WTC11 (cell line): ENCODE measurements at regions not wholly inside any gene's neighbourhood (a gene's known extent, or its start where the extent isn't known, plus 50 kb on each side); places are given as distances from the start of the nearest gene placed in this dataset.

ENCODE experiments used
- ATAC-seq: fragments of 200-7000 bp; cut with Tn5 transposase; 2 replicates; pipeline ENCODE4 v1.10.0; 2021; ENCODE audit warnings: mild to moderate bottlenecking, moderate library complexity
- CTCF ChIA-PET: fragments of 300-600 bp; sonication (Branson Sonifier 250); formaldehyde crosslinking; loops from one replicate; lab custom pipeline; 2021; ENCODE audit warnings: antibody characterized with exemption; lab: Charles Lee
- POLR2A ChIA-PET: fragments of 350-600 bp; sonication (Branson Sonifier 250); formaldehyde crosslinking; loops from one replicate; lab custom pipeline; 2021; ENCODE audit warnings: antibody characterized with exemption; lab: Charles Lee
- DNase-seq: peaks from one replicate; pipeline ENCODE4 v3.0.0; 2021; ENCODE audit warnings: low spot score
- H3K27ac Mint-ChIP-seq: 2 replicates; pipeline ENCODE4 v1.8.0; 2021; ENCODE audit warnings: mixed read lengths
- H3K27me3 Mint-ChIP-seq: 2 replicates; pipeline ENCODE4 v1.8.0; 2021; ENCODE audit warnings: low read depth, mild to moderate bottlenecking, moderate library complexity, mixed read lengths
- H3K36me3 Mint-ChIP-seq: 2 replicates; pipeline ENCODE4 v1.8.0; 2021; ENCODE audit warnings: mixed read lengths
- H3K4me1 Mint-ChIP-seq: 2 replicates; pipeline ENCODE4 v1.8.0; 2022; ENCODE audit warnings: mixed read lengths
- H3K4me3 Mint-ChIP-seq: 2 replicates; pipeline ENCODE4 v1.8.0; 2021; ENCODE audit warnings: mild to moderate bottlenecking, moderate library complexity, mixed read lengths
- H3K9me3 Mint-ChIP-seq: 2 replicates; pipeline ENCODE4 v1.8.0; 2021; ENCODE audit warnings: mixed read lengths
- ARID4B ChIP-seq: sonication (generic); formaldehyde crosslinking; IDR thresholded peaks from 2 replicates; pipeline ENCODE4 v1.8.0; 2023; ENCODE audit warnings: missing genetic modification reagents, mild to moderate bottlenecking, borderline replicate concordance
- ATF2 ChIP-seq: sonication (generic); formaldehyde crosslinking; IDR thresholded peaks from 2 replicates; pipeline ENCODE4 v1.8.1; 2022; ENCODE audit warnings: low read depth, missing genetic modification reagents, borderline replicate concordance
- ATF6 ChIP-seq: sonication (generic); formaldehyde crosslinking; IDR thresholded peaks from 2 replicates; pipeline ENCODE4 v1.8.1; 2023; ENCODE audit warnings: mild to moderate bottlenecking, missing genetic modification reagents
- E2F1 ChIP-seq: sonication (generic); formaldehyde crosslinking; IDR thresholded peaks from 2 replicates; pipeline ENCODE4 v1.8.0; 2022; ENCODE audit warnings: mild to moderate bottlenecking, missing genetic modification reagents
- ERG ChIP-seq: fragments of 250-450 bp; sonication (Bioruptor Pico); IDR thresholded peaks from 2 replicates; pipeline ENCODE4 v1.8.0; 2021; ENCODE audit warnings: mild to moderate bottlenecking
- FOXJ3 ChIP-seq: sonication (generic); formaldehyde crosslinking; IDR thresholded peaks from 2 replicates; pipeline ENCODE4 v1.9.0; 2021; ENCODE audit warnings: missing genetic modification reagents, mild to moderate bottlenecking, borderline replicate concordance
- FOXK1 ChIP-seq: sonication (generic); formaldehyde crosslinking; IDR thresholded peaks from 2 replicates; pipeline ENCODE4 v1.8.0; 2022; ENCODE audit warnings: mild to moderate bottlenecking, moderate library complexity, missing genetic modification reagents
- GABPB1 ChIP-seq: sonication (generic); formaldehyde crosslinking; IDR thresholded peaks from 2 replicates; pipeline ENCODE4 v1.8.1; 2023; ENCODE audit warnings: mild to moderate bottlenecking, missing genetic modification reagents
- IRF1 ChIP-seq: sonication (generic); formaldehyde crosslinking; IDR thresholded peaks from 2 replicates; pipeline ENCODE4 v1.8.0; 2023; ENCODE audit warnings: missing genetic modification reagents
- IRF2 ChIP-seq: sonication (generic); formaldehyde crosslinking; IDR thresholded peaks from 2 replicates; pipeline ENCODE4 v1.8.0; 2022; ENCODE audit warnings: low read depth, missing genetic modification reagents, borderline replicate concordance
- NR2C2 ChIP-seq: sonication (generic); formaldehyde crosslinking; IDR thresholded peaks from 2 replicates; pipeline ENCODE4 v1.8.0; 2022; ENCODE audit warnings: mild to moderate bottlenecking, missing genetic modification reagents
- PRDM15 ChIP-seq: sonication (generic); formaldehyde crosslinking; IDR thresholded peaks from 2 replicates; pipeline ENCODE4 v1.8.0; 2022; ENCODE audit warnings: missing genetic modification reagents
- ZMAT4 ChIP-seq: fragments of 250-450 bp; sonication (Bioruptor Pico); IDR thresholded peaks from 2 replicates; pipeline ENCODE4 v1.9.0; 2021; ENCODE audit warnings: mild to moderate bottlenecking
- ZNF281 ChIP-seq: sonication (generic); formaldehyde crosslinking; IDR thresholded peaks from 2 replicates; pipeline ENCODE4 v1.8.0; 2023; ENCODE audit warnings: mild to moderate bottlenecking, missing genetic modification reagents
- ZNF671 ChIP-seq: fragments of 250-450 bp; sonication (Bioruptor Pico); IDR thresholded peaks from 2 replicates; pipeline ENCODE4 v1.8.0; 2021; ENCODE audit warnings: mild to moderate bottlenecking
- ZSCAN18 ChIP-seq: fragments of 250-450 bp; sonication (Bioruptor Pico); IDR thresholded peaks from 2 replicates; pipeline ENCODE4 v2.1.2; 2022; ENCODE audit warnings: mild to moderate bottlenecking, moderate library complexity

- Mint-ChIP-seq H3K4me1 (peaks cover 23% of the 10 kb centered on the region), H3K27me3 (no peaks in the 10 kb centered on the region), H3K4me3 (no peak overlapping the region), H3K9me3 (no peaks in the 10 kb centered on the region), H3K36me3 (no peaks in the 10 kb centered on the region), H3K27ac (no peak overlapping the region)
- ChIA-PET POLR2A (no interaction called here), CTCF (no interaction called here)
- ATAC-seq (no peak), DNase-seq (no peak)
- TF ChIP-seq GABPB1 (CRISPR knock-in tag) (no peak), ERG (CRISPR knock-in tag) (no peak), ARID4B (CRISPR knock-in tag) (no peak), ZNF281 (CRISPR knock-in tag) (no peak), IRF1 (CRISPR knock-in tag) (no peak), FOXJ3 (CRISPR knock-in tag) (no peak), E2F1 (CRISPR knock-in tag) (no peak), NR2C2 (CRISPR knock-in tag) (no peak), ZNF671 (CRISPR knock-in tag) (no peak), IRF2 (CRISPR knock-in tag) (no peak), ATF6 (CRISPR knock-in tag) (no peak), FOXK1 (CRISPR knock-in tag) (no peak), ZSCAN18 (CRISPR knock-in tag) (no peak), ZMAT4 (CRISPR knock-in tag) (no peak), PRDM15 (no peak), ATF2 (CRISPR knock-in tag) (no peak)
Observed at GRCh38 chr18:45325778-45326177, 289.5 kb upstream of the SLC14A2 start.
